ENCODE measurements at regions not wholly inside any gene's neighbourhood (a gene's known extent, or its start where the extent isn't known, plus 50 kb on each side); places are given as distances from the start of the nearest gene placed in this dataset.

- Histone ChIP-seq H3K4me2 (ENCODE audit: low read length) (no peak overlapping the region), H3F3A (ENCODE audit: insufficient read depth, low read length, poor library complexity, severe bottlenecking) (no peaks in the 10 kb centered on the region), H3K9me3 (ENCODE audit: low read length) (no peaks in the 10 kb centered on the region), H3K9ac (ENCODE audit: low read length) (no peak overlapping the region), H3K9me2 (ENCODE audit: insufficient read depth, low read length) (no peaks in the 10 kb centered on the region), H3K27ac (ENCODE audit: low read length) (no peak overlapping the region), H4K20me1 (ENCODE audit: insufficient read depth) (no peaks in the 10 kb centered on the region), H3K4me3 (ENCODE audit: low read length) (no peak overlapping the region), H3K79me2 (replicated peaks; ENCODE audit: insufficient read depth, low read length) (no peaks in the 10 kb centered on the region), H2AFZ (ENCODE audit: low read depth, low read length) (no peak overlapping the region), H3K36me3 (ENCODE audit: insufficient read depth, low read length) (no peaks in the 10 kb centered on the region), H3K27me3 (ENCODE audit: insufficient read depth, low read depth, low read length) (no peaks in the 10 kb centered on the region)
- TF ChIP-seq, protein P1, sequence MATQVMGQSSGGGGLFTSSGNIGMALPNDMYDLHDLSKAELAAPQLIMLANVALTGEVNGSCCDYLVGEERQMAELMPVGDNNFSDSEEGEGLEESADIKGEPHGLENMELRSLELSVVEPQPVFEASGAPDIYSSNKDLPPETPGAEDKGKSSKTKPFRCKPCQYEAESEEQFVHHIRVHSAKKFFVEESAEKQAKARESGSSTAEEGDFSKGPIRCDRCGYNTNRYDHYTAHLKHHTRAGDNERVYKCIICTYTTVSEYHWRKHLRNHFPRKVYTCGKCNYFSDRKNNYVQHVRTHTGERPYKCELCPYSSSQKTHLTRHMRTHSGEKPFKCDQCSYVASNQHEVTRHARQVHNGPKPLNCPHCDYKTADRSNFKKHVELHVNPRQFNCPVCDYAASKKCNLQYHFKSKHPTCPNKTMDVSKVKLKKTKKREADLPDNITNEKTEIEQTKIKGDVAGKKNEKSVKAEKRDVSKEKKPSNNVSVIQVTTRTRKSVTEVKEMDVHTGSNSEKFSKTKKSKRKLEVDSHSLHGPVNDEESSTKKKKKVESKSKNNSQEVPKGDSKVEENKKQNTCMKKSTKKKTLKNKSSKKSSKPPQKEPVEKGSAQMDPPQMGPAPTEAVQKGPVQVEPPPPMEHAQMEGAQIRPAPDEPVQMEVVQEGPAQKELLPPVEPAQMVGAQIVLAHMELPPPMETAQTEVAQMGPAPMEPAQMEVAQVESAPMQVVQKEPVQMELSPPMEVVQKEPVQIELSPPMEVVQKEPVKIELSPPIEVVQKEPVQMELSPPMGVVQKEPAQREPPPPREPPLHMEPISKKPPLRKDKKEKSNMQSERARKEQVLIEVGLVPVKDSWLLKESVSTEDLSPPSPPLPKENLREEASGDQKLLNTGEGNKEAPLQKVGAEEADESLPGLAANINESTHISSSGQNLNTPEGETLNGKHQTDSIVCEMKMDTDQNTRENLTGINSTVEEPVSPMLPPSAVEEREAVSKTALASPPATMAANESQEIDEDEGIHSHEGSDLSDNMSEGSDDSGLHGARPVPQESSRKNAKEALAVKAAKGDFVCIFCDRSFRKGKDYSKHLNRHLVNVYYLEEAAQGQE (IDR thresholded peaks at IDR 0.05; ENCODE audit: borderline replicate concordance): no peak
Measured at GRCh38 chr2:180456801-180457200, 449.7 kb upstream of the CWC22 start.

GRCh38 chr2:180450841-180451240 lies 443.7 kb upstream of the CWC22 start:
- H2AFZ ChIP-seq (ENCODE audit: low read depth, low read length): no peak overlapping the region
- no peak overlapping the region for H3K4me3 ChIP-seq (ENCODE audit: low read length)
- no peaks in the 10 kb centered on the region for H3K79me2 ChIP-seq (replicated peaks; ENCODE audit: insufficient read depth, low read length)
- H4K20me1 ChIP-seq (ENCODE audit: insufficient read depth): no peaks in the 10 kb centered on the region
- H3K9me2 ChIP-seq (ENCODE audit: insufficient read depth, low read length): no peaks in the 10 kb centered on the region
- H3K36me3 ChIP-seq (ENCODE audit: insufficient read depth, low read length): no peaks in the 10 kb centered on the region
- TF ChIP-seq TAF1 (IDR thresholded peaks at IDR 0.05; ENCODE audit: low read depth) (no peak), EP300 (conservative IDR thresholded peaks at IDR 0.05; ENCODE audit: poor library complexity, severe bottlenecking) (no peak), RAD21 (conservative IDR thresholded peaks at IDR 0.05) (no peak), MXI1 (conservative IDR thresholded peaks at IDR 0.05; ENCODE audit: poor library complexity, severe bottlenecking) (no peak), EZH2 (IDR thresholded peaks at IDR 0.05; ENCODE audit: borderline replicate concordance, insufficient read depth, low read length, poor library complexity, severe bottlenecking) (no peak), POLR2AphosphoS5 (IDR thresholded peaks at IDR 0.05) (no peak), SMC3 (conservative IDR thresholded peaks at IDR 0.05; ENCODE audit: poor library complexity) (no peak)
- TF ChIP-seq, protein P2, sequence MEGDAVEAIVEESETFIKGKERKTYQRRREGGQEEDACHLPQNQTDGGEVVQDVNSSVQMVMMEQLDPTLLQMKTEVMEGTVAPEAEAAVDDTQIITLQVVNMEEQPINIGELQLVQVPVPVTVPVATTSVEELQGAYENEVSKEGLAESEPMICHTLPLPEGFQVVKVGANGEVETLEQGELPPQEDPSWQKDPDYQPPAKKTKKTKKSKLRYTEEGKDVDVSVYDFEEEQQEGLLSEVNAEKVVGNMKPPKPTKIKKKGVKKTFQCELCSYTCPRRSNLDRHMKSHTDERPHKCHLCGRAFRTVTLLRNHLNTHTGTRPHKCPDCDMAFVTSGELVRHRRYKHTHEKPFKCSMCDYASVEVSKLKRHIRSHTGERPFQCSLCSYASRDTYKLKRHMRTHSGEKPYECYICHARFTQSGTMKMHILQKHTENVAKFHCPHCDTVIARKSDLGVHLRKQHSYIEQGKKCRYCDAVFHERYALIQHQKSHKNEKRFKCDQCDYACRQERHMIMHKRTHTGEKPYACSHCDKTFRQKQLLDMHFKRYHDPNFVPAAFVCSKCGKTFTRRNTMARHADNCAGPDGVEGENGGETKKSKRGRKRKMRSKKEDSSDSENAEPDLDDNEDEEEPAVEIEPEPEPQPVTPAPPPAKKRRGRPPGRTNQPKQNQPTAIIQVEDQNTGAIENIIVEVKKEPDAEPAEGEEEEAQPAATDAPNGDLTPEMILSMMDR (IDR thresholded peaks at IDR 0.05; ENCODE audit: poor library complexity, severe bottlenecking): no peak
- TF ChIP-seq, protein P1 (IDR thresholded peaks at IDR 0.05; ENCODE audit: borderline replicate concordance): no peak
- H3K27me3 ChIP-seq (ENCODE audit: insufficient read depth, low read depth, low read length): no peaks in the 10 kb centered on the region
- H3F3A ChIP-seq (ENCODE audit: insufficient read depth, low read length, poor library complexity, severe bottlenecking): no peaks in the 10 kb centered on the region
- H3K9me3 ChIP-seq (ENCODE audit: low read length): no peaks in the 10 kb centered on the region
- H3K9ac ChIP-seq (ENCODE audit: low read length): no peak overlapping the region
- H3K27ac ChIP-seq (ENCODE audit: low read length): no peak overlapping the region
- no peak overlapping the region for H3K4me2 ChIP-seq (ENCODE audit: low read length)

All from neural cell (in vitro differentiated cells).